Activated CD4-positive, alpha-beta memory T cell treated with anti-CD3 and anti-CD28 coated beads for 36 hours (primary cell): ENCODE measurements at regions not wholly inside any gene's neighbourhood (a gene's known extent, or its start where the extent isn't known, plus 50 kb on each side); places are given as distances from the start of the nearest gene placed in this dataset.

ENCODE experiments used
- CTCF ChIA-PET: fragments of 350-600 bp; sonication (Branson Sonifier 250); formaldehyde crosslinking; loops from one replicate; lab custom pipeline; 2021; ENCODE audit warnings: antibody characterized with exemption, inconsistent platforms; lab: Charles Lee
- POLR2A ChIA-PET: fragments of 350-600 bp; sonication (Branson Sonifier 250); formaldehyde crosslinking; loops from one replicate; lab custom pipeline; 2021; ENCODE audit warnings: antibody characterized with exemption; lab: Charles Lee
- DNase-seq: peaks from one replicate; pipeline ENCODE4 v3.0.0-alpha.2; 2020
- H3K27ac Mint-ChIP-seq: one replicate; pipeline ENCODE4 v1.8.0; 2021; ENCODE audit warnings: mixed read lengths
- H3K27me3 Mint-ChIP-seq: one replicate; pipeline ENCODE4 v1.8.0; 2021; ENCODE audit warnings: mixed read lengths
- H3K36me3 Mint-ChIP-seq: one replicate; pipeline ENCODE4 v1.8.0; 2021; ENCODE audit warnings: mixed read lengths
- H3K4me1 Mint-ChIP-seq: one replicate; pipeline ENCODE4 v1.8.0; 2021; ENCODE audit warnings: low read depth, mixed read lengths
- H3K4me3 Mint-ChIP-seq: one replicate; pipeline ENCODE4 v1.8.0; 2021; ENCODE audit warnings: mild to moderate bottlenecking, mixed read lengths
- H3K9me3 Mint-ChIP-seq: one replicate; pipeline ENCODE4 v1.8.0; 2021; ENCODE audit warnings: mixed read lengths
- intact Hi-C: fragments of 100-400 bp; cut with micrococcal nuclease; formaldehyde crosslinking; loops from one replicate; pipeline ENCODE4 v1.15.1; 2023

GRCh38 chr12:87778065-87778464 lies 251.1 kb downstream of the C12orf50 start:
- no peak for DNase-seq
- POLR2A ChIA-PET, result no interaction called here
- H3K36me3 Mint-ChIP-seq, result no peaks in the 10 kb centered on the region
- CTCF ChIA-PET, result no interaction called here
- H3K4me1 Mint-ChIP-seq, result no peaks in the 10 kb centered on the region
- intact Hi-C loops, result no loop called here
- no peaks in the 10 kb centered on the region for H3K9me3 Mint-ChIP-seq
- no peak overlapping the region for H3K27ac Mint-ChIP-seq
- no peaks in the 10 kb centered on the region for H3K27me3 Mint-ChIP-seq
- H3K4me3 Mint-ChIP-seq, result no peak overlapping the region

- no peak overlapping the region for H3K27ac Mint-ChIP-seq
- H3K4me1 Mint-ChIP-seq, result no peaks in the 10 kb centered on the region
- H3K4me3 Mint-ChIP-seq, result no peak overlapping the region
- no peak for DNase-seq
- CTCF ChIA-PET, result no interaction called here
- POLR2A ChIA-PET, result no interaction called here
- no peaks in the 10 kb centered on the region for H3K27me3 Mint-ChIP-seq
- no peaks in the 10 kb centered on the region for H3K36me3 Mint-ChIP-seq
- H3K9me3 Mint-ChIP-seq, result no peaks in the 10 kb centered on the region
- intact Hi-C loops, result no loop called here
Measured at GRCh38 chr12:87775784-87776183, 253.4 kb downstream of the C12orf50 start.

- H3K9me3 Mint-ChIP-seq, result no peaks in the 10 kb centered on the region
- POLR2A ChIA-PET, result no interaction called here
- H3K27ac Mint-ChIP-seq, result no peak overlapping the region
- CTCF ChIA-PET, result no interaction called here
- no peak overlapping the region for H3K4me3 Mint-ChIP-seq
- no peaks in the 10 kb centered on the region for H3K4me1 Mint-ChIP-seq
- DNase-seq, result no peak
- intact Hi-C loops, result no loop called here
- H3K27me3 Mint-ChIP-seq, result no peaks in the 10 kb centered on the region
- H3K36me3 Mint-ChIP-seq, result no peaks in the 10 kb centered on the region
Measured at GRCh38 chr12:87775051-87775450, 254.2 kb downstream of the C12orf50 start.

GRCh38 chr12:87772401-87772800 lies 256.8 kb downstream of the C12orf50 start:
- intact Hi-C loops, result no loop called here
- Mint-ChIP-seq H3K27me3 (no peaks in the 10 kb centered on the region), H3K27ac (no peak overlapping the region), H3K9me3 (no peaks in the 10 kb centered on the region), H3K4me1 (no peaks in the 10 kb centered on the region), H3K36me3 (no peaks in the 10 kb centered on the region), H3K4me3 (no peak overlapping the region)
- CTCF ChIA-PET, result no interaction called here
- DNase-seq, result no peak
- POLR2A ChIA-PET, result no interaction called here

- DNase-seq, result no peak
- H3K27ac Mint-ChIP-seq, result no peak overlapping the region
- no peak overlapping the region for H3K4me3 Mint-ChIP-seq
- POLR2A ChIA-PET, result no interaction called here
- no peaks in the 10 kb centered on the region for H3K36me3 Mint-ChIP-seq
- no peaks in the 10 kb centered on the region for H3K27me3 Mint-ChIP-seq
- H3K9me3 Mint-ChIP-seq, result no peaks in the 10 kb centered on the region
- intact Hi-C loops, result no loop called here
- no peaks in the 10 kb centered on the region for H3K4me1 Mint-ChIP-seq
- CTCF ChIA-PET, result no interaction called here
Measured at GRCh38 chr12:87768501-87769287, 260.5 kb downstream of the C12orf50 start.

GRCh38 chr12:87766044-87766443 lies 263.2 kb downstream of the C12orf50 start:
- intact Hi-C loops, result no loop called here
- no peaks in the 10 kb centered on the region for H3K27me3 Mint-ChIP-seq
- H3K27ac Mint-ChIP-seq, result no peak overlapping the region
- ChIA-PET CTCF (no interaction called here), POLR2A (no interaction called here)
- H3K4me1 Mint-ChIP-seq, result no peaks in the 10 kb centered on the region
- no peak for DNase-seq
- H3K9me3 Mint-ChIP-seq, result no peaks in the 10 kb centered on the region
- H3K4me3 Mint-ChIP-seq, result no peak overlapping the region
- H3K36me3 Mint-ChIP-seq, result no peaks in the 10 kb centered on the region

- Mint-ChIP-seq H3K4me1 (no peaks in the 10 kb centered on the region), H3K4me3 (no peak overlapping the region), H3K36me3 (no peaks in the 10 kb centered on the region), H3K27me3 (no peaks in the 10 kb centered on the region), H3K27ac (no peak overlapping the region), H3K9me3 (no peaks in the 10 kb centered on the region)
- intact Hi-C loops, result no loop called here
- CTCF ChIA-PET, result no interaction called here
- DNase-seq, result no peak
- POLR2A ChIA-PET, result no interaction called here
Measured at GRCh38 chr12:87760943-87761342, 268.3 kb downstream of the C12orf50 start.

- ChIA-PET CTCF (no interaction called here), POLR2A (no interaction called here)
- Mint-ChIP-seq H3K4me3 (no peak overlapping the region), H3K27ac (no peak overlapping the region), H3K4me1 (no peaks in the 10 kb centered on the region), H3K9me3 (no peaks in the 10 kb centered on the region), H3K27me3 (no peaks in the 10 kb centered on the region), H3K36me3 (no peaks in the 10 kb centered on the region)
- DNase-seq, result no peak
- intact Hi-C loops, result no loop called here
Measured at GRCh38 chr12:87758271-87758670, 270.9 kb downstream of the C12orf50 start.

GRCh38 chr12:87756721-87757120 lies 272.5 kb downstream of the C12orf50 start:
- ChIA-PET CTCF (no interaction called here), POLR2A (no interaction called here)
- Mint-ChIP-seq H3K36me3 (no peaks in the 10 kb centered on the region), H3K27ac (no peak overlapping the region), H3K9me3 (no peaks in the 10 kb centered on the region), H3K27me3 (no peaks in the 10 kb centered on the region), H3K4me1 (no peaks in the 10 kb centered on the region), H3K4me3 (no peak overlapping the region)
- intact Hi-C loops, result no loop called here
- no peak for DNase-seq

- no peak for DNase-seq
- no peaks in the 10 kb centered on the region for H3K36me3 Mint-ChIP-seq
- no peak overlapping the region for H3K27ac Mint-ChIP-seq
- H3K9me3 Mint-ChIP-seq, result no peaks in the 10 kb centered on the region
- H3K27me3 Mint-ChIP-seq, result no peaks in the 10 kb centered on the region
- H3K4me3 Mint-ChIP-seq, result no peak overlapping the region
- ChIA-PET POLR2A (interaction anchor here (0.7 kb wide), 1 partner anchor 16 kb away, joined by 4 read pairs; no protein-coding TSS in a partner anchor), CTCF (no interaction called here)
- intact Hi-C loops, result no loop called here
- no peaks in the 10 kb centered on the region for H3K4me1 Mint-ChIP-seq
Measured at GRCh38 chr12:87756111-87756510, 273.1 kb downstream of the C12orf50 start.

- intact Hi-C loops, result no loop called here
- CTCF ChIA-PET, result no interaction called here
Measured at GRCh38 chr12:87728931-87729593, 300.1 kb downstream of the C12orf50 start.

GRCh38 chr12:87720967-87721366 lies 308.2 kb downstream of the C12orf50 start:
- ChIA-PET CTCF (no interaction called here), POLR2A (no interaction called here)
- Mint-ChIP-seq H3K36me3 (no peaks in the 10 kb centered on the region), H3K9me3 (peaks cover 8% of the 10 kb centered on the region), H3K27ac (no peak overlapping the region), H3K27me3 (no peaks in the 10 kb centered on the region), H3K4me1 (no peaks in the 10 kb centered on the region), H3K4me3 (no peak overlapping the region)
- no peak for DNase-seq
- intact Hi-C loops, result no loop called here

More at GRCh38 chr12:87728931-87729593, 300.1 kb downstream of the C12orf50 start:
- H3K27ac Mint-ChIP-seq, result no peak overlapping the region
- H3K36me3 Mint-ChIP-seq, result no peaks in the 10 kb centered on the region
- H3K9me3 Mint-ChIP-seq, result peaks cover 2% of the 10 kb centered on the region
- POLR2A ChIA-PET, result no interaction called here
- no peak overlapping the region for H3K4me3 Mint-ChIP-seq
- H3K27me3 Mint-ChIP-seq, result no peaks in the 10 kb centered on the region
- no peaks in the 10 kb centered on the region for H3K4me1 Mint-ChIP-seq
- DNase-seq, result no peak

- no peak for DNase-seq
- H3K9me3 Mint-ChIP-seq, result peaks cover 3% of the 10 kb centered on the region
- no peak overlapping the region for H3K27ac Mint-ChIP-seq
- H3K4me3 Mint-ChIP-seq, result no peak overlapping the region
- no peaks in the 10 kb centered on the region for H3K4me1 Mint-ChIP-seq
- ChIA-PET POLR2A (no interaction called here), CTCF (no interaction called here)
- no peaks in the 10 kb centered on the region for H3K36me3 Mint-ChIP-seq
- intact Hi-C loops, result no loop called here
- no peaks in the 10 kb centered on the region for H3K27me3 Mint-ChIP-seq
Measured at GRCh38 chr12:87704374-87704773, 324.8 kb downstream of the C12orf50 start.
